ENCODE measurements at regions not wholly inside any gene's neighbourhood (a gene's known extent, or its start where the extent isn't known, plus 50 kb on each side); places are given as distances from the start of the nearest gene placed in this dataset.

DNA sequence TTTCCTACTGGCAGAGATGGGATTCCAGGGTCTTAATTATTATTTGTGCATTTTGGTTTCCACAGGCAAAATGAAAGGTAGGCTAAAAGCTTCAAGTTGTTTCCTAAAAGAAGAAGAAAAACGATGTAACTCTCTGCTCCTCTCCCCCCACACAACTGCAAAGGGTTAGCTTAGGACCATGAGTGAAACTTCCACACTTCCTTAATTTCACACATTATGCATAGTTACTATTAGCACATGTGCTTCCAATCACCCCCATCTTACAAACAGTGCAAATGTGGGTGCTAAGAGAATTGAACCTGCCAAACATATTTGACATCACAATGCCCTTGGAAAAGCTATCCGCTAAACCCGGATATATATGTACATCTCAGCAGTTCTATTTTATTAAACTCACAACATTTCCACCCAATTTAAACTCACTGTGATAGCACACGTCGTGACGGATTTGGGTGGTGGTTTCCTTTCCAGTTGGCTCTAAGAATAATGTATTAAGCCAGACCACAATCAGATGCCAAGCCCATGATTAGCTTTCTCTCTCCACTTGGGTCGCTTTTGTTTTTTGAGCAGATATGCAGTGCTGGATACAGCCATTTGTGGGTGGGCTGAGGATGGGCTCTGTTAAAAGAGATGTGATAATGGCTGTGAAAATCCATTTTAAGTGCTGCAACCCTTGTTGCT lies 245.0 kb upstream of the POU2AF2 start:
- no peaks in the 10 kb centered on the region for H3K36me3 ChIP-seq (ENCODE audit: control insufficient read depth in 1 of 2, insufficient read depth in 2 of 2, low read length in 2 of 2)

More for the DNA sequence above, 245.0 kb upstream of the POU2AF2 start:
- peaks cover 14% of the 10 kb centered on the region; the same call in 1 of the 2 replicates for H3K27me3 ChIP-seq (ENCODE audit: insufficient read depth, low read length)
- H3K4me1 ChIP-seq (ENCODE audit: control insufficient read depth in 1 of 2, insufficient read depth in 2 of 2, low read length in 2 of 2): no peaks in the 10 kb centered on the region
- no peaks in the 10 kb centered on the region for H4K20me1 ChIP-seq (ENCODE audit: insufficient read depth)
- no peak overlapping the region for H3K9ac ChIP-seq (ENCODE audit: low read length)
- DNase-seq (ENCODE audit: low read depth, low spot score) (no peak), ATAC-seq (no peak)
- H3K9me3 ChIP-seq (ENCODE audit: control insufficient read depth in 1 of 2, insufficient read depth in 1 of 2, low read depth in 1 of 2, low read length in 2 of 2): no peaks in the 10 kb centered on the region
- ChIA-PET CTCF (no interaction called here), RAD21 (ENCODE audit: low non-redundant PET in 1 of 2, low total read pairs in 2 of 2, uncharacterized antibody in 2 of 2, unreplicated experiment in 2 of 2) (no interaction called here), POLR2A (no interaction called here)
- H3K4me2 ChIP-seq (ENCODE audit: low read length): no peak overlapping the region
- H2AFZ ChIP-seq (ENCODE audit: low read depth, low read length, poor library complexity, severe bottlenecking): no peak overlapping the region
- no TSS peak for BruUV-seq (replicated peaks)
- no peaks in the 10 kb centered on the region for H3K9me2 ChIP-seq (ENCODE audit: insufficient read depth)
- TF ChIP-seq ZNF274 (IDR thresholded peaks at IDR 0.05; ENCODE audit: low read depth, low read length) (no peak), POLR2AphosphoS5 (IDR thresholded peaks at IDR 0.05; ENCODE audit: low read depth, low read length) (no peak), ZFX (IDR thresholded peaks at IDR 0.05) (no peak), CBX3 (IDR thresholded peaks at IDR 0.05; ENCODE audit: low read depth) (no peak), YY1 (IDR thresholded peaks at IDR 0.05; ENCODE audit: extremely low read depth, insufficient replicate concordance, low read depth, low read length) (no peak), EZH2 (IDR thresholded peaks at IDR 0.05) (no peak), EGR1 (IDR thresholded peaks at IDR 0.05; ENCODE audit: low read depth) (no peak), SIN3A (IDR thresholded peaks at IDR 0.05; ENCODE audit: low read depth) (no peak), CEBPB (IDR thresholded peaks at IDR 0.05; ENCODE audit: low read depth) (no peak), ELF1 (IDR thresholded peaks at IDR 0.05; ENCODE audit: borderline replicate concordance, low read depth) (no peak), SP1 (IDR thresholded peaks at IDR 0.05; ENCODE audit: low read depth) (no peak)
- TF ChIP-seq, protein P1, sequence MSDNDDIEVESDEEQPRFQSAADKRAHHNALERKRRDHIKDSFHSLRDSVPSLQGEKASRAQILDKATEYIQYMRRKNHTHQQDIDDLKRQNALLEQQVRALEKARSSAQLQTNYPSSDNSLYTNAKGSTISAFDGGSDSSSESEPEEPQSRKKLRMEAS (IDR thresholded peaks at IDR 0.05): no peak
- TF ChIP-seq, protein P2, sequence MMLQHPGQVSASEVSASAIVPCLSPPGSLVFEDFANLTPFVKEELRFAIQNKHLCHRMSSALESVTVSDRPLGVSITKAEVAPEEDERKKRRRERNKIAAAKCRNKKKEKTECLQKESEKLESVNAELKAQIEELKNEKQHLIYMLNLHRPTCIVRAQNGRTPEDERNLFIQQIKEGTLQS (IDR thresholded peaks at IDR 0.05): no peak
- TF ChIP-seq, protein P3, sequence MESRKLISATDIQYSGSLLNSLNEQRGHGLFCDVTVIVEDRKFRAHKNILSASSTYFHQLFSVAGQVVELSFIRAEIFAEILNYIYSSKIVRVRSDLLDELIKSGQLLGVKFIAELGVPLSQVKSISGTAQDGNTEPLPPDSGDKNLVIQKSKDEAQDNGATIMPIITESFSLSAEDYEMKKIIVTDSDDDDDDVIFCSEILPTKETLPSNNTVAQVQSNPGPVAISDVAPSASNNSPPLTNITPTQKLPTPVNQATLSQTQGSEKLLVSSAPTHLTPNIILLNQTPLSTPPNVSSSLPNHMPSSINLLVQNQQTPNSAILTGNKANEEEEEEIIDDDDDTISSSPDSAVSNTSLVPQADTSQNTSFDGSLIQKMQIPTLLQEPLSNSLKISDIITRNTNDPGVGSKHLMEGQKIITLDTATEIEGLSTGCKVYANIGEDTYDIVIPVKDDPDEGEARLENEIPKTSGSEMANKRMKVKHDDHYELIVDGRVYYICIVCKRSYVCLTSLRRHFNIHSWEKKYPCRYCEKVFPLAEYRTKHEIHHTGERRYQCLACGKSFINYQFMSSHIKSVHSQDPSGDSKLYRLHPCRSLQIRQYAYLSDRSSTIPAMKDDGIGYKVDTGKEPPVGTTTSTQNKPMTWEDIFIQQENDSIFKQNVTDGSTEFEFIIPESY (IDR thresholded peaks at IDR 0.05; ENCODE audit: extremely low read depth, insufficient replicate concordance, low read length): no peak
- no peak overlapping the region for H3K4me3 ChIP-seq (replicated peaks in 1 of 2; ENCODE audit: low read depth in 1 of 2, low read length in 2 of 2)
- intact Hi-C loops (cut with micrococcal nuclease): no loop called here
- no peaks in the 10 kb centered on the region for H3K79me2 ChIP-seq (ENCODE audit: insufficient read depth, low read length)
- no peak overlapping the region for H3K27ac ChIP-seq (ENCODE audit: low read depth, low read length)
